Activated B cell treated with CpG ODN at 0.5 μM for 24 hours (primary cell): ENCODE measurements at regions not wholly inside any gene's neighbourhood (a gene's known extent, or its start where the extent isn't known, plus 50 kb on each side); places are given as distances from the start of the nearest gene placed in this dataset.

Experiments used
- ATAC-seq: fragments of 200-7000 bp; cut with Tn5 transposase; one replicate; pipeline ENCODE4 v1.10.0; 2021; ENCODE audit warnings: low read depth, mild to moderate bottlenecking, moderate library complexity
- CTCF ChIA-PET: fragments of 350-600 bp; sonication (Branson Sonifier 250); formaldehyde crosslinking; loops from one replicate; lab custom pipeline; 2021; ENCODE audit warnings: antibody characterized with exemption; lab: Charles Lee
- POLR2A ChIA-PET: fragments of 350-600 bp; sonication (Branson Sonifier 250); formaldehyde crosslinking; loops from one replicate; lab custom pipeline; 2021; ENCODE audit warnings: antibody characterized with exemption; lab: Charles Lee
- DNase-seq: peaks from one replicate; pipeline ENCODE4 v3.0.0; 2022
- H3K27ac Mint-ChIP-seq: one replicate; pipeline ENCODE4 v1.8.0; 2020; ENCODE audit warnings: mixed read lengths
- H3K27me3 Mint-ChIP-seq: one replicate; pipeline ENCODE4 v1.8.0; 2021; ENCODE audit warnings: mixed read lengths
- H3K36me3 Mint-ChIP-seq: one replicate; pipeline ENCODE4 v1.8.0; 2021; ENCODE audit warnings: low read depth, mixed read lengths
- H3K4me1 Mint-ChIP-seq: one replicate; pipeline ENCODE4 v1.8.0; 2021; ENCODE audit warnings: mixed read lengths
- H3K4me3 Mint-ChIP-seq: one replicate; pipeline ENCODE4 v1.8.0; 2020; ENCODE audit warnings: mild to moderate bottlenecking, mixed read lengths
- H3K9me3 Mint-ChIP-seq: one replicate; pipeline ENCODE4 v1.8.0; 2020; ENCODE audit warnings: mixed read lengths
- CTCF ChIP-seq: fragments of 200-600 bp; IDR thresholded peaks from one replicate; pipeline ENCODE4 v1.8.0; 2022; ENCODE audit warnings: antibody characterized with exemption, mild to moderate bottlenecking
- intact Hi-C: fragments of 100-400 bp; cut with micrococcal nuclease; formaldehyde crosslinking; loops from one replicate; pipeline ENCODE4 v1.15.1; 2024

GRCh38 chr22:48453171-48453570, 1374.5 kb downstream of the BRD1 start:
- peaks cover 52% of the 10 kb centered on the region for H3K27me3 Mint-ChIP-seq
- CTCF ChIA-PET = no interaction called here
- no peak for TF ChIP-seq CTCF
- H3K4me3 Mint-ChIP-seq = no peak overlapping the region
- POLR2A ChIA-PET = no interaction called here
- no peak overlapping the region for H3K27ac Mint-ChIP-seq
- no peaks in the 10 kb centered on the region for H3K9me3 Mint-ChIP-seq
- DNase-seq (no peak), ATAC-seq (no peak)
- intact Hi-C loops = no loop called here
- no peaks in the 10 kb centered on the region for H3K4me1 Mint-ChIP-seq
- H3K36me3 Mint-ChIP-seq = no peaks in the 10 kb centered on the region

- intact Hi-C loops = no loop called here
- Mint-ChIP-seq H3K27ac (no peak overlapping the region), H3K9me3 (no peaks in the 10 kb centered on the region), H3K27me3 (peaks cover 50% of the 10 kb centered on the region), H3K4me3 (no peak overlapping the region), H3K4me1 (no peaks in the 10 kb centered on the region), H3K36me3 (no peaks in the 10 kb centered on the region)
- ChIA-PET POLR2A (no interaction called here), CTCF (no interaction called here)
- DNase-seq = no peak
- no peak for ATAC-seq
- TF ChIP-seq CTCF = no peak
Measured at GRCh38 chr22:48452766-48453165, 1374.9 kb downstream of the BRD1 start.

GRCh38 chr22:48451891-48452290, 1375.8 kb downstream of the BRD1 start:
- Mint-ChIP-seq H3K4me1 (no peaks in the 10 kb centered on the region), H3K27ac (no peak overlapping the region), H3K36me3 (no peaks in the 10 kb centered on the region), H3K9me3 (no peaks in the 10 kb centered on the region), H3K4me3 (no peak overlapping the region), H3K27me3 (peaks cover 45% of the 10 kb centered on the region)
- POLR2A ChIA-PET = no interaction called here
- intact Hi-C loops = no loop called here
- CTCF ChIA-PET = no interaction called here
- DNase-seq = no peak
- no peak for TF ChIP-seq CTCF
- no peak for ATAC-seq

- ChIA-PET CTCF (no interaction called here), POLR2A (no interaction called here)
- no peaks in the 10 kb centered on the region for H3K9me3 Mint-ChIP-seq
- no peak for DNase-seq
- H3K27me3 Mint-ChIP-seq = peaks cover 37% of the 10 kb centered on the region
- intact Hi-C loops = no loop called here
- no peak for ATAC-seq
- no peaks in the 10 kb centered on the region for H3K36me3 Mint-ChIP-seq
- no peak overlapping the region for H3K4me3 Mint-ChIP-seq
- no peak overlapping the region for H3K27ac Mint-ChIP-seq
- TF ChIP-seq CTCF = no peak
- H3K4me1 Mint-ChIP-seq = no peaks in the 10 kb centered on the region
Measured at GRCh38 chr22:48450188-48450825, 1377.4 kb downstream of the BRD1 start.

- no peak overlapping the region for H3K4me3 Mint-ChIP-seq
- no peak overlapping the region for H3K27ac Mint-ChIP-seq
- H3K4me1 Mint-ChIP-seq = peaks cover 6% of the 10 kb centered on the region
- ChIA-PET CTCF (no interaction called here), POLR2A (no interaction called here)
- peaks cover 39% of the 10 kb centered on the region for H3K27me3 Mint-ChIP-seq
- no peaks in the 10 kb centered on the region for H3K36me3 Mint-ChIP-seq
- TF ChIP-seq CTCF = no peak
- DNase-seq (no peak), ATAC-seq (no peak)
- intact Hi-C loops = no loop called here
- no peaks in the 10 kb centered on the region for H3K9me3 Mint-ChIP-seq
Measured at GRCh38 chr22:48449466-48450187, 1378.0 kb downstream of the BRD1 start.
